Esophagus squamous epithelium (tissue), 5 donors: ENCODE measurements at regions not wholly inside any gene's neighbourhood (a gene's known extent, or its start where the extent isn't known, plus 50 kb on each side); places are given as distances from the start of the nearest gene placed in this dataset.

ENCODE experiments used
- DNase-seq: peaks from one replicate; lab custom pipeline; 2025; lab: John Stamatoyannopoulos, UW
- H3K27ac ChIP-seq, 4 donors: fragments of 200-600 bp; sonication (generic); one replicate each; pipeline ENCODE4 v1.5.1; 2016 to 2019; ENCODE audit warnings: mild to moderate bottlenecking in 1 of 4
- H3K27me3 ChIP-seq, 4 donors: fragments of 200-600 bp; sonication (generic); 1 replicate in 3 of 4; 2 replicates in 1 of 4; pipeline versions ENCODE4 v1.5.1 to v1.6.0; 2017 to 2021; ENCODE audit warnings: antibody characterized with exemption in 1 of 4
- H3K36me3 ChIP-seq, 3 donors: fragments of 200-600 bp; sonication (generic); one replicate each; pipeline ENCODE4 v1.5.1; 2016 to 2019
- H3K4me1 ChIP-seq, 3 donors: fragments of 200-600 bp; sonication (generic); one replicate each; pipeline ENCODE4 v1.5.1; 2017 to 2019
- H3K4me3 ChIP-seq, 4 donors: fragments of 200-600 bp; sonication (generic); 1 replicate in 3 of 4; 2 replicates in 1 of 4; pipeline ENCODE4 v1.5.1; 2016 to 2019; ENCODE audit warnings: mild to moderate bottlenecking in 2 of 4, moderate library complexity in 1 of 4
- H3K9me3 ChIP-seq, 3 donors: fragments of 200-600 bp; sonication (generic); one replicate each; pipeline ENCODE4 v1.5.1; 2016 to 2019
- CTCF ChIP-seq, 6 experiments: fragments of 450-650 bp in 4 of 6; fragments of 200-600 bp in 2 of 6; sonication (generic) in 2 of 6; IDR thresholded peaks; one replicate each; pipeline ENCODE4 v1.5.1; 2016 to 2019; ENCODE audit warnings: antibody characterized with exemption in 6 of 6, mild to moderate bottlenecking in 4 of 6, moderate library complexity in 4 of 6
- POLR2A ChIP-seq, 4 donors: fragments of 450-650 bp; IDR thresholded peaks; one replicate each; pipeline ENCODE4 v1.6.1; 2017; ENCODE audit warnings: antibody characterized with exemption in 4 of 4, mild to moderate bottlenecking in 4 of 4, moderate library complexity in 3 of 4
- WGBS, 2 donors: methylation state at CpG; one replicate each; pipeline ENCODE4 v1.1.5; 2018; 5-methylcytosine and 5-hydroxymethylcytosine counted together
- intact Hi-C: fragments of 100-400 bp; cut with DNase I; formaldehyde crosslinking; loops from one replicate; pipeline ENCODE4 v1.15.0; 2022
- donor health status: DM: yes; HTN: yes; CAD: no.

GRCh38 chr13:75115171-75115570 lies 366.8 kb downstream of the TBC1D4 start:
- Histone ChIP-seq H3K4me3 (no peak overlapping the region), H3K27ac (no peak overlapping the region), H3K9me3 (no peaks in the 10 kb centered on the region), H3K36me3 (no peaks in the 10 kb centered on the region), H3K4me1 (no peaks in the 10 kb centered on the region), H3K27me3 (no peaks in the 10 kb centered on the region)
- no peak for DNase-seq
- 29 to 58% methylated on average over 2 of the region's 2 CpGs for WGBS, 2 donors
- intact Hi-C loops: no loop called here
- no peak for TF ChIP-seq POLR2A (IDR thresholded peaks at IDR 0.05)
- no peak for TF ChIP-seq CTCF (IDR thresholded peaks at IDR 0.05)

DNA sequence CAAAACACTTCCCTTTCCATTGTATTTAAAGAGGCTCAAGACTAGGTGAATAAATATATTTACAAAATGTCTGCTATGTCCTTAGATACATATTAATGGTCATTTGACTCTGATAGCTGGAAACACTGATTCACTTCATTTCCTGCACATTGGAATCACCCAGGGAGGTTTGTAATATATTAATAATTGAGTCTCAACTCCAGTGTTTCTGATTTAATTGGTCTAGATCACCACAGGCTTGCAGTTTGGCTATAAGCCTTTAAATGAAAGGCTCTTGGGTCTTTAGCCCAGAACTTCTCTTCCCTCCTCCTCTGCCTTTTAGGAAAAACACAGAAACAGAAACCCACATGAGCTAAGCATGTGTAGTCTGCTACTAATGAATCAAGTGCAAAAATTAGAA lies 378.0 kb downstream of the TBC1D4 start:
- no peak for DNase-seq
- H3K4me1 ChIP-seq: no peaks in the 10 kb centered on the region
- H3K9me3 ChIP-seq: no peaks in the 10 kb centered on the region
- H3K27ac ChIP-seq: no peak overlapping the region
- TF ChIP-seq CTCF (IDR thresholded peaks at IDR 0.05) (no peak), POLR2A (IDR thresholded peaks at IDR 0.05) (no peak)
- no peaks in the 10 kb centered on the region for H3K36me3 ChIP-seq
- H3K27me3 ChIP-seq: no peaks in the 10 kb centered on the region
- H3K4me3 ChIP-seq: no peak overlapping the region
- intact Hi-C loops: no loop called here

GRCh38 chr13:75102001-75102716 lies 379.8 kb downstream of the TBC1D4 start:
- no peak for DNase-seq
- intact Hi-C loops: no loop called here
- H3K4me3 ChIP-seq: no peak overlapping the region
- H3K9me3 ChIP-seq: no peaks in the 10 kb centered on the region
- no peaks in the 10 kb centered on the region for H3K36me3 ChIP-seq
- no peaks in the 10 kb centered on the region for H3K4me1 ChIP-seq
- H3K27me3 ChIP-seq: no peaks in the 10 kb centered on the region
- no peak overlapping the region for H3K27ac ChIP-seq
- 57 to 58% methylated on average over 5 of the region's 5 CpGs for WGBS, 2 donors
- no peak for TF ChIP-seq POLR2A (IDR thresholded peaks at IDR 0.05)
- TF ChIP-seq CTCF (IDR thresholded peaks at IDR 0.05): no peak

DNA sequence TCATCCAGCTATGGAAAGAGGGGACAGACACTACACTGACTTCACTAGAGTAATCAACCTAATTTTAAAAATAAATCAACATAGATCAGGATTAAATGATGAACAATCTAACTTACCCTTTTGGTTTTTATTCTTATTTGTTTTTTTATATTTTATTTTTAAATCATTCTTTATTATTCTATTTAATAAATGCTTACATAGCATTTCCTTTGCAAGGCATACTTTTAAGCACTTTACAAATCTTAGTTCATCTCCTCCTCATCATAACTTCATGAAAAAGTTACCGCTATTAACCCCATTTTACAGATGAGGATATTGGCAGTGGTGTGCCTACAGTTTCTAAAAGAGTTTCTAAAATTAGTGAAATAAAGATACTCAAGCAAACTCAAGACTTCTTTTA lies 380.6 kb downstream of the TBC1D4 start:
- intact Hi-C loops: no loop called here
- H3K27ac ChIP-seq: no peak overlapping the region
- no peak overlapping the region for H3K4me3 ChIP-seq
- no peaks in the 10 kb centered on the region for H3K4me1 ChIP-seq
- H3K9me3 ChIP-seq: no peaks in the 10 kb centered on the region
- no peaks in the 10 kb centered on the region for H3K27me3 ChIP-seq
- DNase-seq: no peak
- no peaks in the 10 kb centered on the region for H3K36me3 ChIP-seq
- no peak for TF ChIP-seq CTCF (IDR thresholded peaks at IDR 0.05)
- TF ChIP-seq POLR2A (IDR thresholded peaks at IDR 0.05): no peak
- WGBS, 2 donors: 94 to 95% methylated on average over 1 of the region's 1 CpG

DNA sequence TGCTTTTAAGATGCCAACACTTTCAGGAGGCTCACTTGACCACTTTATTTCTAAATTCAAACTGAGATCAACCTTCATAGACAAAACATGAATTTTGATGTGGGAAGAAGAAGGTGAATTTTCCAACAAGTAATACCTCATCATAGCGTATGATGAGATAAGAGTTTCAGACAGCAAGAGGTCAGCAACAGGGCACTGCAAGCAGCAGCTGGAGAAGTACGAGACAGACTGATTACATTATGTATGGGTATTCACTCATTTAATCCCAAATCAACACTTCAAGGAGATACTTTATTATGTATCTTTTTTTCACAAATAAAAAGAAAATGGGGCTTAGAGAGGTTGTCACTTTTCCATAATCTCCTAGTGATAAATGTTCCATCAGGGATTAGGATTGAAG lies 389.8 kb downstream of the TBC1D4 start:
- WGBS, 2 donors: 44 to 53% methylated on average over 2 of the region's 2 CpGs
- Histone ChIP-seq H3K4me3 (no peak overlapping the region), H3K27ac (no peak overlapping the region), H3K27me3 (no peaks in the 10 kb centered on the region), H3K9me3 (no peaks in the 10 kb centered on the region), H3K36me3 (no peaks in the 10 kb centered on the region), H3K4me1 (no peaks in the 10 kb centered on the region)
- no peak for TF ChIP-seq POLR2A (IDR thresholded peaks at IDR 0.05)
- no peak for TF ChIP-seq CTCF (IDR thresholded peaks at IDR 0.05)
- intact Hi-C loops: no loop called here
- no peak for DNase-seq
